ENCODE measurements at regions not wholly inside any gene's neighbourhood (a gene's known extent, or its start where the extent isn't known, plus 50 kb on each side); places are given as distances from the start of the nearest gene placed in this dataset.
"Not testable (repeated sequence)": the region's sequence is repeated elsewhere in the genome, so short reads cannot be mapped to it uniquely, and the experiment has no call there.

DNA sequence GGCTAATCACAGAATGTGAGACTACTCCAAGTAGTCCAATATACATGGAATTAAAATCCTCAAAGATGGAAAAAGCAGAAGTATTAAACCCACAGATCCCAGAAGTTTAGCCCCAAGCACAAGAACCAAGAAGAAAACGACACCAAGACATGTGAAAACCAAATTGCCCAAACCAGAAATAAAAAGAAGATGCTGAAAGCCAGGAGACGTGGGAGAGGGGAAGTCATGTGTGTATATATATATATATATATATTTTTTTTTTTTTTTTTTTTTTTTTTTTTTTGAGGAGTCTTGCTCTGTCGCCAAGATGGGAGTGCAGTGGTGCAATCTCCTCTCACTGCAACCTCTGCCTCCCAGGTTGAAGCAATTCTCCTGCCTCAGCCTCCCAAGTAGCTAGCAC lies 376.9 kb upstream of the FRG1 start:
- DNase-seq: not testable (repeated sequence)

DNA sequence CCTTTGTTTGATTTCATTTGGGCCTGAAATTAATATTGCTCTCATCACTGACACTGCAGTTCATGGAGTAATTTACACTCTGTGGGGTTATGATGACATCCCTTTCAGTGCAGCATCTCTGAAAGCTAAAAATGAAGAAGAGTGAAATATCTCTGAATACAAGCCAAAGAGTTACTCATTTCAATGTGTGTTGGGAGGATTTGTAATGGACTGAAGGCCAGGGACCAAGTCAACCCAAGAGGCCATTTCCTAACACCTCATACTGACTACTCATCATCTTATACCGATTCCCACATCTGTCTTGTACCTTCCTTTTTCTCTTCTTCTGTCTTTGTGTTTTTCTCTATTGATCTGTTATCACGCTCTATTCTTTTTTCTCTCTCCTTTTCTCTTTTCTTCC lies 374.4 kb upstream of the FRG1 start:
- DNase-seq: not testable (repeated sequence)

DNA sequence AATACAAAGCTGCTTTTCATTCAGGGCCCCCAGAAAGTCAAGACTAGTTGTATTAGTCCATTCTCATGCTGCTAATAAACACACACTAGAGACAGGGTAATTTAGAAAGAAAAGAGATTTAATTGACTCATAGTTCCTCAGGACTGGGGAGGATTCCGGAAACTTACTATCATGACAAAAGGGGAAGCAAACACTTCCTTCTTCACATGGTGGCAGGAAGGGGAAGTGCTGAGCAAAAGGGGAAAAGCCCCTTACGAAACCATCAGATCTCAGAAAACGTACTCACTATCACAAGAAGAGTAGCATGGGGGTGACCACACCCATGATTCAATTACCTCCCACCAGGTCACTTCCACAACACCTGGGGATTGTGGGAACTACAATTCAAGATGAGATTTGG lies 373.8 kb upstream of the FRG1 start:
- not testable (repeated sequence) for DNase-seq

- not testable (repeated sequence) for DNase-seq
Measured at GRCh38 chr4:189579645-189580044, 361.0 kb upstream of the FRG1 start.

DNA sequence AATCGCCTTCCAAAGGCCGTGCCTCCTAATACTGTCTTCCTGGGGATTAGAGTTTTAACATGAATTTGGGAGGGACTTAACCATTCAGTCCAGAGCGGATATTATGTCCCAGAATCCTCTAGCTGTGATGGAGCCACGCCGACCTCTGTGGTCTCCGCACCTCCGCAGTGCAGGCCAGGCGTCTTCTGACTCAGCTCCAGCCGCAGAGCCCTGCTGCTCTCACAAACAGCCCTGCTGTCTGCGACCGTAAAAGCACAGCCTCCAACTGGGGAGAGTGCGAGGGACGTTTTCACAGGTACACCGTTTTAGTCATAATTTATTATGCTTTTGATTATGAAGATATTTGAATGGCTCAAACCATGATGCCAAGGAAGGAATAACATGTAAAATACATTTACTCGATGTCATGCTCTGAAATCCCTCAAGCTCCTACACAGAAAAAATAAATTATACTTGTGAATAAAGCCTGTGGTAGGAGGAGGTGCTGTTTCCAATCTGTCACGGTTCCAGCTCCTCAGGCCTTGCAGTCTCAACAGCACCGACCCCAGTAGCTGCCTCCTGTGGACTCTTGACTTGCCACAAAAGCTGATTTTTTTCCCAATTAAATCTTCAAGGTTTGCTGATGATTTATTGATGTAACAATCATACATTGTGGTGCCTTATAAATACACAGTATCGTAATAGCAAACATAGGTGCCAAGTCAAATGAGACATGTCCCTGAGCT lies 353.6 kb upstream of the FRG1 start:
- not testable (repeated sequence) for DNase-seq

GRCh38 chr4:189589201-189589600 lies 351.5 kb upstream of the FRG1 start:
- DNase-seq: not testable (repeated sequence)

DNA sequence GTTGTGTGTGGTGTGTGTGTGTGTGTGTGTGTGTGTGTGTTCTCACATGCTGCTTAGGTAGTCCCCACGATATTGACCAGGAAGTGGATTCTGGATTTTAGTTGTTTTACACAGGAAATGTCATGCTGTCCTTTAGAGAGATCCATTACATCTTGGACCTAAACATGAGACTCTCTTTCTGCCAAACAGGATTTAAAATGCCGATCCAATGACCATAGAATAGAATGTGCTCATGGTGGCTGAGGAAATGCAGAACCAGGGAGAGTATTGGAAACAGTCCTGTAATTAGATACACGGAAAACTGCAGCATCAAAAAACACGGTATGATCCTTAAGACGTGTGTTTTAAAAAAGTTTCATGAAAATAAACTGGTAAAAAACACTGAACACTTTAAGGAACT lies 347.8 kb upstream of the FRG1 start:
- DNase-seq: no peak

GRCh38 chr4:189597341-189597740 lies 343.3 kb upstream of the FRG1 start:
- no peak for DNase-seq

DNA sequence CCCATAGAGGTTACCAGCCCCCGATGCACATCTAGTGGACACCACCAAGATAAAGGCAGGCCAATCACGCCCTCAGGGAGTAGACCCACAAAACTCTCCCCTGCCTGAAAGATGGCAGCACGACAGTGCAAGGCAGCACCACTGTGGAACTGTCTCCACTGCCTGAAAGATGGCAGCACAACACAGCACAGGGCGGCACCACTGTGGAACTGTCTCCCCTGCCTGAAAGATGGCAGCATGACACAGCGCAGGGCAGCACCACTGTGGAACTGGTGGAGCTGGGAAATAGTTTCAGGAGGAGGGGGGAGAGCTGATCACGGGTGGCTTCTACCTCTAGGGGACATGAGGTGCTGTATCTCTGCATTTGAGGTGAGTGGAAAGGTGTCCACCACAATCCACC lies 340.4 kb upstream of the FRG1 start:
- no peak for DNase-seq

DNA sequence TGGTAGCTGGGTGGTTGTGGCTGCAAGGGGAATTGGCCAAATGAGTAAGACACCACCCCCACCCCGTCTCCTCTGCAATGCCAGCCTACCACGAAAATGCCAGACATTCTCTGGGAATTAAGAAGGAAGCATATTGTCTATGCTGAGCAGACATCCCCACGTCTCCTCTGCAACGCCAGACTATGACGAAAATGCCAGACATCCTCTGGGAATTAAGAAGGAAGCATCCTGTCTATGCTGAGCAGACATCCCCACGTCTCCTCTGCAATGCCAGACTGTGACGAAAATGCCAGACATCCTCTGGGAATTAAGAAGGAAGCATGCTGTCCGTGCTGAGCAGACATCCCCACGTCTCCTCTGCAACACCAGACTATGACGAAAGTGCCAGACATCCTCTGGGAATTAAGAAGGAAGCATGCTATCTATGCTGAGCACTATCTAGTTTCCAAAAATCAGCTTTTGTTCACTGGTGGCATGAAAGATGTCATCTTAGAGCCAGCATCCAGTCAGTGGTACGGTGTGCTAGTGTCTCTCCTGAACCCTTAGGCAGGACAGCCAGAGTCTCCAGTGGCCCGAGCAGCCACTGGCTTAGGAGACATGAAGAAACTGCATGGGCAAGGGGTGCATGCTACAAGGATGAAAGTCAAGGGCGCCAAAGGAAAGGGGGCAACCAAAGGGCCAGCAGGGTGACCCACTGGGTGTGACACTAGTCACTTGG lies 339.8 kb upstream of the FRG1 start:
- no peak for DNase-seq

DNA sequence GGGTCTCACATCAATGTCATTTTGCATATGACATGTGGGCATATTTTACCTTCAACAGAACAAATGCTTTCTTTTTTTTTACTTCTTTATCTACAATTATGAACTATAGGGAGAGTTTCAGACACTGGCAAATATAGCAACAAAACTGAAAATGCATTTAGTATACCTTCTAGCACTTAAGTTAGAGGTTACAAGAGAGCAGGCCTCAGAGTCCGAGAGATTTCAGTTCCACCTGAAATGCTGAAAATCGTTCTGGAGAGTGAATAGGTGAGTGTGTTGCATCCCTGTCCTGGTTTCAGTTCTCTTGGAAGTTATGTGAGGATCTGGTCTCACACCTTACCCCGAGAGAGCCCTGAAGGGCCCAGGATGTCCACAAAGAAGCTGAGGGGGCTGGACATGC lies 337.8 kb upstream of the FRG1 start:
- DNase-seq: not testable (repeated sequence)

- DNase-seq: not testable (repeated sequence)
Measured at GRCh38 chr4:189610571-189610970, 330.1 kb upstream of the FRG1 start.

- DNase-seq: no peak
Measured at GRCh38 chr4:189613207-189613606, 327.5 kb upstream of the FRG1 start.

- no peak for DNase-seq
Measured at GRCh38 chr4:189615217-189615663, 325.4 kb upstream of the FRG1 start.

- DNase-seq: not testable (repeated sequence)
Measured at GRCh38 chr4:189617741-189618140, 322.9 kb upstream of the FRG1 start.

DNA sequence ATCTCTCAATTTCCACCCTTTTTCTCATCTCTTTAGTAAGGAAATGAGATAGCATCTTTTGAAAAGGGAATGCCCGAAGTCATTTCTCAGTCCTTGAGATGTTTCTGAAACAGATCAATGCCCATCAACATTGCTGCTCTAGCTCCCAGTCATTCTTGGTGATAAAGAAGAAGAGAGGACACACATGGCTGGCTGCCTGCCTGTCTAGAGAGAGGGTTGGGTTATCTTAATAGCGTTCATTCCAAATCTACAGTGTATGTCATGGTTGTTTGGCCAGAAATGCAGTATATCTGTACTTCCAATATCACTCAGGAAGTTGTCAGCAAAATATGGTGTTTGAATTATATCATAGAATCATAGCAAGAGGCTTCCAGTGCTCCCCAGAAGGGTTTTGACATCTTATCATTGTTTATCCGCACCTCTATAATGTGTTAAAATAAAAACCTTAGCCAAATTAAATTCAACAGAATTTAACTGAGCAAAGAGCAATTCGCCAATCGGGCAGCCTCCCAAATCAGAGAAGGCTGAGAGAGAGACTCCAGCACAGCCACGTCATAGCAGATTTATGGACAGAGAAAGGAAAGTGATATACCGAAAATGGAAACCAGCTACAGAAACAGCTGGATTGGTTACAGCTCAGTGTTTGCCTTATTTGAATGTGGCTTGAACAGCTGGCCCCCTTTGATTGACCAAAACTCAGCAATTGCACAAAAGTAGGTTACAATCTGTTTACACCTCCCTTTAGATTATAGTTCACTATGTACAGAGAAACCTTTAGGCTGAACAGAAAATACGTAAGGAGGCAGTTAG lies 321.0 kb upstream of the FRG1 start:
- not testable (repeated sequence) for DNase-seq

DNA sequence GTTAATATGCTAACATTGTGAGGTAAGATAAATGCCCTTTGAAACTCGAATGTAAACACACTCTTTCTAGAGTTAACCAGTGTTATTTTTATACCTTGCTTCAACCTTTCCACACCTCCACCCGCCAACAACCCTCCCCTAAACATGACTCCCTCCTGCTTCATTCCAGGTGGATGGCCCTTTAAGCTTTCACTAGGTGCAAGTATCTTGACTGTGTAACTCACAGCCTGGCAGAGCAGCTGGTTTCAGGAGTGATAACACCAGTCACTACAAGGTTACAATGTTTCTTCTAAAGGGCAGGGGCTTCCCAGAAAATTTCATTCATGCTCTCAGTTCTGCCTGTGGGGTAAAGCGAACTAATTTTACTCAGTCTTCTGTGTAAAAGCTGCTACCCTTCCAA lies 318.1 kb upstream of the FRG1 start:
- not testable (repeated sequence) for DNase-seq

DNA sequence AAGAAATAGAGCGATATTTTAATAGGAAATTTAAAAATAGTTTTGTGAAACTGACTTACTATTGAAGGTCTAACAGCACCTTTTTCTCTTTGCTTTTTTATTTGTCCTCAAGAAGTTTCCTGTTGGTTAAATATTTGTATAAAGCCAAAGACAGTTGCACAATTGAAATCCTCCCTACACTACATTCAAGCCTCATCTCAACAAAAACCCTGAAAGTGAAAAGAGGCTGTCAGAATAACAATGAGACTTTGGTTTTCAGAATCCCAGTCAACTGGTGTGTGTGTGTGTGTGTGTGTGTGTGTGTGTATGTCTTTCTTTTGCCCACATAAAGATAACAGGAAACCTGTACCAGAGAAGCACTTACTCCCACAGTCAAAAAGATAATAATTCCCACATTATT lies 313.6 kb upstream of the FRG1 start:
- DNase-seq: not testable (repeated sequence)

DNA sequence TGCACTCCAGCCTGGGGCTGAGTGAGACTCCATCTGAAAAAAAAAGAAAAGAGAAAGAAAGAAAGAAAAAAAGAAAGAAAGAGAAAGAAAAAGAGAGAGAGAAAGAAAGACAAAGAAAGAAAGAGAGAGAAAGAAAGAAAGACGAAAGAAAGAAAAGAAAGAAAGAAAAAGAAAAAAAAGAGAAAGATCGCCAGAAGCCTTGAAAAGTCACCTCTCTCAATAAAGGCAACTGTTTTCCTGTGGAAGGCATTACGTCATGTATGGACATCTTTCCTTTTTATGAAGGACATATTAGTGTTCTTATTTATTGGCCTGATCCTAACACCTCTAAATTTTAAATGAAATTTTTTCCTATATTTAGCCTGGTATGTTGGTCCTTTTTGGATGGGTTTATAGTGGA lies 310.9 kb upstream of the FRG1 start:
- DNase-seq: not testable (repeated sequence)

DNA sequence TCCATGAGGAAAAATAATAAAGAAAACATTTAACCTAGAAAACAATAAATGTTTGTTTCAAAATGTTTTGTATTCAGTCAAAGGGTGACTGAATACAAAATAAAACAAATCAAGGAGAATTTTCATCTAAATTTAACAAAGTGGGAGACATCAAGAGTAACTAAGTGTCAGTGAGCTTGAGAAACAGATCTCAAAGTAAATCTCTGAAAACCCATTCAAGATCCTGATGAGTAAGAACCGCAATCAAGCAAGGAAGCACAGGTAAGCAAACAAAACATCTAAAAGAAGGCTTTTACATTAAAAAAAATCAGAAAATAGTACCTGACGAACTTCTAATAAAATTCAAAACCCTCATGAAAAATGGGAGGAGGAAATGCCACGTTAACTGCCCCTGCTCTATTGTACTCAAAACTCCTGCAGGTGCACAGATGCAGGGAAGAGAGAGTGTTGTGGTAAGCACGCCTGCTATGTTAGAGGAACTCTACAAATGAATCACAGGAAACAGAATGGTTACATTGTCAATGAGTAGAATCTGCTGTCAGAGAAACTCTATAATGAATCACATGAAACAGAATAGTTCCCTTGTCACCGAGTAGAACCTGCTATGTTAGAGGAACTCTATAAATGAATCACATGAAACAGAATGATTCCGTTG lies 309.6 kb upstream of the FRG1 start:
- not testable (repeated sequence) for DNase-seq

GRCh38 chr4:189631568-189631916 lies 309.1 kb upstream of the FRG1 start:
- not testable (repeated sequence) for DNase-seq

DNA sequence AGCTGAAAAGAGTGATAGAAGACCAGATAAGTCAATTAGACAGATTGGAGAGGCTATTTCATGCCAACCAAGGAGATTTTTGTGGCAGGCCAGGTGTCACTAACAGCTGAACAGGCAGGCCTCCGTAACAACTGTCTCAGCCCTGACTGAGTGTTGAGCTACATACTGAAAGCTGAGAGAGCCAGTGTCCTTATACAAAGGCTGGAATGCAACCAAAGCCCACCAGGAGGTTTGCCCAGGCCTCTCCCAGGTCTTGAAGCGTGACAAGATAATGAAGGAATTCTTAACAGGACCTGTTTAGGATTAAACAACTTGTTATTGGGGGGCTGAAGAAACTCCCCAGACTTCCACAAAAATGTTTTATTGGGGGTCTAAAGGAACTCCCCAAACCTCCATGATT lies 290.2 kb upstream of the FRG1 start:
- not testable (repeated sequence) for DNase-seq

GRCh38 chr4:189653130-189653653 lies 287.5 kb upstream of the FRG1 start:
- not testable (repeated sequence) for DNase-seq
